Gastroesophageal sphincter (tissue), 3 donors: ENCODE measurements at regions not wholly inside any gene's neighbourhood (a gene's known extent, or its start where the extent isn't known, plus 50 kb on each side); places are given as distances from the start of the nearest gene placed in this dataset.

ENCODE experiments used
- CTCF ChIP-seq, 4 experiments: fragments of 200-600 bp in 2 of 4; fragments of 450-650 bp in 2 of 4; sonication (generic) in 1 of 4; IDR thresholded peaks; one replicate each; pipeline ENCODE4 v1.5.1; 2017 to 2019; ENCODE audit warnings: antibody characterized with exemption in 4 of 4, mild to moderate bottlenecking in 2 of 4, moderate library complexity in 2 of 4
- EP300 ChIP-seq: sonication (generic); formaldehyde crosslinking; IDR thresholded peaks from one replicate; pipeline ENCODE4 v1.6.1; 2017; ENCODE audit warnings: antibody characterized with exemption, mild to moderate bottlenecking

GRCh38 chr14:58779376-58779775 lies 141.6 kb downstream of the DACT1 start:
- TF ChIP-seq CTCF (IDR thresholded peaks at IDR 0.05) (no peak), EP300 (no peak)
